EL (cell line): ENCODE measurements at regions not wholly inside any gene's neighbourhood (a gene's known extent, or its start where the extent isn't known, plus 50 kb on each side); places are given as distances from the start of the nearest gene placed in this dataset.
A peak's percentile ranks its signal among the peaks of the same experiment; 100 is the strongest.

Experiments
- DNase-seq: peaks from one replicate; pipeline ENCODE4 v3.0.0-alpha.2; 2016

GRCh38 chr12:85509857-85510256 is 229.8 kb downstream of the ALX1 start:
- DNase-seq, result no peak

DNA sequence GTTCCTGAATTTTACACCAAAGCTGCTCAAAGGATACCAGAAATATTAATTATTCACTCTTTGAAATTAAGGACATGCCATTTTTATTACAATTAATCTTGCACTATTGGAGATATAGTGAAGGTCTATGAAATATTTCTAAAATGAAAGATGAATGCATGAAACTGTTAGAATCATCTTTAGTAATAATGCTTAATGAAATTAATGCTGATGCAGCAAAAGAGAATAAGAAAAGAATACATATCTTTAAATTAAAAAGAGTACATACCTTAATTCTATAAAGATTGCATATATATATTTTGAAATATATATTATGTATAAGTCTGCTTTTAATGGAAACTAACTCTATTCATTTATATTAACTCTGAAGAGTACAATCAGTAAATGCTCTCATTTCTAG is 236.0 kb downstream of the ALX1 start:
- DNase-seq, result no peak

DNA sequence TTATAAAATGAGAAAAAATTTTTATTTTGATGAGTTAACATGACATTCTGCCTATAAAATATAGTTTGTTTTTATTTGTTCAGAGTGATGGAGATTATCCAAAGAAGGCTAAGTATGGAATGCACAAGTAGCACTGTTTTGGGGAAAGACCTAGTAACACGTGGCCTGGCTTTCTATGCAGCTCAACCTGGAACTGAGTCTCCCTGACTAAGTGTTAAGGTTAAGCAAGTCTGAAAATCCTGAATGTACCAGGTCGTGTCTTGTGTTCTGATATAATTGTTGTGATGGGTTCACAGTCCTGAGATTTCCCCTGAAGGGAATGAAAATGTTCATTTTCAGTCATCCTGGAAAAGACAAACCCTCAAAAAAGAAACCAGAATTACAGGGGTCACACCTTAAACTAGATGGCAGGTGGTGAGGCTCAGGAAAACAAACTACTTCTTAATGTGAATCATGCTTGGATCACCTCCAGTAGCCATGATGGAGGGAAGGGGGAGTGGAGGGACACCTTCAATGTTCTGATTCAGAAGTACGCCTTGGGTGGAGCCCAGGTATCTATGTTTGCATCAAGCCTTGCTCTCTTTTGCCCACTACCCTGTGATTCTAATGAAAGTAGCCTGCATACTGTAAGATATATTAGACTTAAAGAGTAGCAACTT is 236.8 kb downstream of the ALX1 start:
- DNase-seq, result no peak

DNA sequence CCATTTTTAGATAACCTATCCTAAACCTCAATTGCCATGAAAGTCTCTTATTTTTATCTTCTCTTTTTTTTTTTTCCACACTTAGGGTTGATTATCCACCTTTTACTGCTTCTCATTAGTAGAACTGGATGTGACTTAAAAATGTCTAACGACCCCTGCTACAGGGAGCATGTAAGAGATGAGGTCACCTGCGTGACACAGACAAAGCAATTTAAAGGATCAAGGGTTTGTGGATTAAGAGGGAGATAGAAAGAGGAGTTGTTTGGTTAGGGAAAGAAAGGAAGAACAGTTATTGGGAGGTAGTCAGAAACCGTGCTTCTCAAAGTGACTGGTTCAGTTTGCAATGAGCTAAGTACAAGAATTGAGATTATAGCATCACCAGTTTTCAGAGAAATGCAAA is 239.1 kb downstream of the ALX1 start:
- DNase-seq, result no peak

DNA sequence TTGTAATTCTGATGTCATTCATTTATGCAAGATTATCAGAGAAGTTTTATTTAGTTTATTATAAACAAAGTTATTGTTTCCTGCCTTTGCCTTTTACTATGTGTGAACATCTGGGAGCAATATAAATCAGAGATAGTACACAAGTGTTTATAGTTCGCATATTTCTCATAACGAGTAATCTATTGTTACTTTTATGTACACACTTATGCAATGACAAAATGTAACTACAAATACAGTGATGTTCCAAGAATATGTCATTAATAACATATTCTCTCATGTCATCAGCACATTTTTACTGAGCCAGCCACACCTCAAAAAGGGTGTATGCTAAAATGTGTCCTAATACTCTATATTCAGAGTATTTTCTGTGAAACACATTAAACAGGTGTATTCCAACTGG is 243.2 kb downstream of the ALX1 start:
- DNase-seq, result no peak

GRCh38 chr12:85527192-85527591 is 247.2 kb downstream of the ALX1 start:
- no peak for DNase-seq

DNA sequence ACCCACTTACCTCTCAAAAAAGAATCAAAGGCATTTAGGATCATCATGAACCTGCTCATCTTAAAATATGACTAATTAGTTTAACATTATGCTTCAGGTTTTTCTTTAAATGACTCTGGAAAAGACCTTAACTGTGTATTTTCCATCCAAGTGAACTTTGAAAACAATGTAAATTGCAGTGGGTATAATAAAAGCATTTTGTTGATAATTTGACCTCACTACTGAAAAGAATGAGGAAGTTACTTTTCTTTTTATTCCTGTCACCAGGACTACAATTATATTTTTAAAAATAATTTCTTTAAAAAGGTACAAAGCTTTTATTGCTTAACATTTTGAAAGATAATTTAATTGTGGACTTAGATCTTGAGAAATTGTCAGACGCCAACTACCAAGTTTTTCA is 249.9 kb downstream of the ALX1 start:
- no peak for DNase-seq

GRCh38 chr12:85530456-85530855 is 250.4 kb downstream of the ALX1 start:
- no peak for DNase-seq

DNA sequence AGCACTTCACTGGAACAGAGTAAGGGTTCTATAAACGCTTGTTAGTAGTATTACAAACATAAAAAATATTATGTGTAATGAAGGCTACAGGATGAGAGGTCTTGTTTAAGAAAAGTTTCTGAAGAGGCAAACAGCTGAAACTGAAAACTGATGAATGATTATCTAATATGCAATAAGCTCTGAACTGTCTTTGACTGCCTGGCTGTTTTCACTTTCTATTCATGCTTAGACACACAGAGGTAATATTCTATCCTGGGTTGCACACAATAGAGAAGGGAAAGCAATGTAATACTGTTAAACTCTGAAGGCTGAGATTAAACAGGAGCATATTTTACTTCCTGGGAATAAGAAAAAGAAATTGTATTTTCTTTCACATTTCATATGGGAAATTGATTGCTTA is 251.3 kb downstream of the ALX1 start:
- no peak for DNase-seq

DNA sequence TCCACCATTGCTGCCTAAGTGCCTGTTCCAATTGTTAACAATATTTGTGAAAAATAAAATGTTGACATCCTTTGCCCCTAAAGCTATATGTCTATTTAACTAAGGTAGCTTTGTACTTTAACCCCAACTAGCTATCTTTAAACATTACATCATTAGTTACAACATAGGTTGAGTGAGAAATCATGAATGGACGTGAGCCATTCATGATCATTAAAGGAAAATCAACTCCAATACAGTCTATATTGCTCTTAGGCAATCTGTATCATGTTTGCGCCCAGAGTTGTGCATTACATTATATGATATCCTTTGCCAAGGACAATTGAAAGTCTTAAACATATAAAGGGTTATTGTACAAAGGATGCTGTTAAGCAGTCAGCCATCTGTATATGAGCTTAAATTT is 269.6 kb downstream of the ALX1 start:
- DNase-seq, result no peak

- DNase-seq, result no peak
Measured at GRCh38 chr12:85550924-85551323, 270.9 kb downstream of the ALX1 start.

DNA sequence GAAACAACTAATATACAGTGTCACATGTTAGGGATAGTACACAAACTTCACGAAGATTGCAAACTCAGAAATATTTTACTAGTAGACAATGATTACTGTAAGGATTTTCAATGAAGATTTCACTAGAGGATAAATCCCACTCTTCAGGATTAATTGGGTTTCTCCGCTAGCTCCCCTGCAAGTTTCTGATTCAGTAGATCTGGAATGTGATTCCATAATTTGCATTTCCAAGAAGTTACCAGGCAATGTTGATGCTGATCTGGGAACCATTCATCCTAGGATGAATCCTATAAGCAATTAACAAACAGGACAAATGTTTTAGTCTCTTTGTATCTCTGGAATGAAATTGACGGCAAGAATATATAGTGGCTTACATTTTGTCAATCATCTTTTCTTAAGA is 272.4 kb downstream of the ALX1 start:
- no peak for DNase-seq

GRCh38 chr12:85557850-85558249 is 277.8 kb downstream of the ALX1 start:
- no peak for DNase-seq

DNA sequence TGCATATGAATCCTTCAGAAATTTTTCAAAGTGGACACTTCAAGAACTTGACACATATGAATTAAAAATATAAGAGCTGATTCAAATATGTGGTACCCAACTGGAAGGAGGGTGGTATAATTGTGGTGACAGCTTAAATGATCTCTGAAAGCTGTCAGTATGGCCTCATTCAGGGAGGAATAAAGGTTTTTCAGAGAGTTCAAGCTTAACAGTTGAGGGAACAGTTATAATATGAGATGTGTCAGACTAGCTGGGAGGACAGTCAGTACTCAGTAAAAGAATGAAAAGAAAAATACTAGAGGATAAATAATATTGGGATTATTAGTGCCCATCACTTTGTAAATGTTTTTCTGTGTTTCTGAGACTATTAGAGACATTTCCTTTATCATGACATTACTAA is 277.5 kb downstream of the RASSF9 start:
- no peak for DNase-seq

DNA sequence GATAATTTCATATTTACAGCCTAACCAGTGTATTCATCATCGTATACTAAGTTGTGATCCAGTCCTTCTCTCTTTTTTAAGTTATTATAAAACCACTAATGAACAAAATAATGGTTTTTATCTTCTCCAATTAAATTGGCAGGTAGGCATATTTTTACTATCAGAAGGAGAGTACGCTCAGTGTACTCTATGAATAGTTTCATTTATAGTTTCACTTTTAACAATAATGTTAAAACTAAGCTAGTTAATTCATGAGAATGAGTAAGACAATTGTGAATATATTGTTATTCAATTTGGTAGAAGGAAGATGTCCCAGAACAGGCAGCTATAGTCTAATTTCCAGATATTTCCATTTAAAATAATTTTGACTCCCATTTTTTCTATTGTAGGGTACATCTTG is 277.1 kb downstream of the RASSF9 start:
- no peak for DNase-seq

- DNase-seq, result no peak
Measured at GRCh38 chr12:85559536-85559935, 276.7 kb downstream of the RASSF9 start.

DNA sequence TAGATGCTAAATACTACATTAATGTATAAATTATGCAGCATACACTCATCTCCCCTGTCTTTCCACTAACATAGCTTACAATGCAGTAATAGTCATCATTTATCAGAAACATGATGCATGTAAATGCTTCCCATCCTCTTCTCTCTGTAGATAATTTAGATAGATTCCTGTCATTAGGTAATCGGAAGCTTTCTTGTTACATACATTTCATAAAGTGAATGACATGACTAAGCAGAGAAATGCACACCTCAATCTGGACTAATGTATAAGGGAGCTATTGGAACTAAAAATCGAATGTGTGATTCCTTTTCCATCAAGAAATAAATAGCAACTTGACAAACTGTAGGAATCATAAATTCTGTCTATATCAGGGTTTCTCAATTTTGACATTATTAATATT is 273.4 kb downstream of the RASSF9 start:
- no peak for DNase-seq

- no peak for DNase-seq
Measured at GRCh38 chr12:85564786-85565185, 271.4 kb downstream of the RASSF9 start.

DNA sequence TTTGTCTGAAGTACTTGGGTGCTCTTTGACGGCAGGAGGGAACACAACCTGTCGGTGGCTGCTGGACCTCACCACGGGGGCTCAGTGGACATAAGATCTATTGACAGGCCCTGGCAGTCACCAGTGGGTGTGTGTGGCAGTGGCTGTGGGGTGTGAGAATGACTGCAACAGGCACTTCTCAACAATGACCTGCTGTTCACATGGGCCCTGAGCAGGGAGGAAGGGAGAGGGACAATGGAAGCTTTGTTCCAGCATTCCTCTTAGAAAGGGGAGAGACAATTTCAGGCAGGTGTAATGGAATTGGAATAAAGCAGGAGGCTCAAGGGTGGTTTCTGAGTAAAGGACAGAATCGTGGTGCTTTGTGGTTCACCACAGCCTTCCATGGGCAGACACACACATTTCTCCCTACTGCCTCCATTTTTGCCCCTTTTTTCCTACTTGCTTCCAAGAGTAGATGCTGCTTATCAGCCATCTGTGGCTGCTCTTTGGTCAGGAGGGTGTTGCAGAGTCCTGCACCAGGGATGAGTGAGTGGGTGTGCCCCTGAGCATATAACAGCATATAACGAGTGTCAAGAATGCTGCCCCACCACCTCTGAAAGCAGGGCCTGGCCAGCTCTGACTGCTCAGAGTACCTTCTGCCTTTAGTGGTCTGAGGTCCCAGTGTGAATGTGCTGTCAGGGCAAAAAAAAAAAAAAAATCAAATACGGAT is 267.7 kb downstream of the RASSF9 start:
- no peak for DNase-seq

DNA sequence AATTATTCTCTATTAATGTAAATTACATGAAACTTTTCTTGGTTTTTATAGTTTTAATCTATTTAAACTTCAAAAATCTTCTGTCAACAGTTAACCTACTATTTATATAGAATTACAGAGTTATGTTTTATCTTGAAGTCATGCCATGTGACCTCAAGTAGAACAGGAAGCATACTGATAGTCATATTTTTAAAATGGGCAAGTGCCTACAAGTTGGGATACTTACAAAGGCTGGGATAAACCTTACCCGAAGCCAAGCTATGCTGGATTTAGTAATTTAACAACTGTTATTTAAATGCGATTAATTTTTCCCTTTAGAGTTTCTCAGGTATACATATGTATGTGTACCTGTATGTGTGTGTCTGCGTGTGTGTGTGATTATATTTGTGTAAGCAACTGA is 266.9 kb downstream of the RASSF9 start:
- DNase-seq, result no peak

DNA sequence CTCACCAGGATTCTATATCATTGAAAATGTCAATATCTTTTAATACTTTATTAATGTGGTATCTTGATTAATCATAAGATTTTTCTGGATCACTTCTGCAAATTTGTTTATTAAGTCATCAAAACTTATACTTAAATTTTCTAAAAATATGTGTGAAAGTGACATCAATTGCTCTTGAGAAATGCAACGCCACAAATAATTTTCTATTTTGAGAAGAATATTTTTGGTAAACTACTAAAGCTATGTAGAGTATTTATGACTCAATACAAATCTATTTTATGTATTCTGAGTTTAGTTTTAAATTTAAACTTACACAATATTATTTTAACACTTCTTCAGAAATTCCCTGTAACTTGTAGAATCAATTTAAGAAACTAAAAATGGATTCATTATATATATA is 263.3 kb downstream of the RASSF9 start:
- peak; percentile 7 for DNase-seq

GRCh38 chr12:85573635-85574214 is 262.5 kb downstream of the RASSF9 start:
- no peak for DNase-seq

GRCh38 chr12:85574291-85574690 is 261.9 kb downstream of the RASSF9 start:
- no peak for DNase-seq
